DND-41 (cell line): ENCODE measurements at regions not wholly inside any gene's neighbourhood (a gene's known extent, or its start where the extent isn't known, plus 50 kb on each side); places are given as distances from the start of the nearest gene placed in this dataset.
"Not testable (repeated sequence)": the region's sequence is repeated elsewhere in the genome, so short reads cannot be mapped to it uniquely, and the experiment has no call there.

ENCODE experiments used
- ATAC-seq: fragments of 200-7000 bp; cut with Tn5 transposase; 3 replicates; pipeline ENCODE4 v1.9.1; 2021; ENCODE audit warnings: low read depth; ENCODE audit not compliant: insufficient read depth
- DNase-seq: peaks from one replicate; pipeline ENCODE4 v3.0.0-alpha.2; 2020
- H2AFZ ChIP-seq: 2 replicates; pipeline ENCODE4 v1.6.0; 2012; ENCODE audit warnings: low read depth, low read length
- H3K27ac ChIP-seq: 2 replicates; pipeline ENCODE4 v1.5.1; 2012; ENCODE audit warnings: low read length, inconsistent platforms
- H3K27me3 ChIP-seq: fragments of 200-600 bp; sonication (generic); 2 replicates; pipeline ENCODE4 v1.6.0; 2012; ENCODE audit warnings: low read length, mild to moderate bottlenecking, inconsistent platforms; ENCODE audit not compliant: insufficient read depth, poor library complexity
- H3K36me3 ChIP-seq: 2 replicates; pipeline ENCODE4 v1.5.1; 2012; ENCODE audit warnings: low read length, inconsistent platforms; ENCODE audit not compliant: insufficient read depth
- H3K4me1 ChIP-seq: 2 replicates; pipeline ENCODE4 v1.5.1; 2012; ENCODE audit warnings: mild to moderate bottlenecking, low read length; ENCODE audit not compliant: insufficient read depth
- H3K4me2 ChIP-seq: 2 replicates; pipeline ENCODE4 v1.6.0; 2012; ENCODE audit warnings: mild to moderate bottlenecking, moderate library complexity, low read length, inconsistent platforms; ENCODE audit not compliant: insufficient read depth
- H3K4me3 ChIP-seq, 2 experiments: fragments of 200-600 bp in 1 of 2; shearing (Covaris generic) in 1 of 2; 2 replicates each; pipeline ENCODE4 v1.5.1; 2012 to 2016; ENCODE audit warnings: inconsistent platforms in 2 of 2, low read length in 2 of 2, mild to moderate bottlenecking in 2 of 2, low read depth in 1 of 2, moderate library complexity in 1 of 2
- H3K79me2 ChIP-seq: 2 replicates; pipeline ENCODE4 v1.6.0; 2012; ENCODE audit warnings: low read length, inconsistent platforms; ENCODE audit not compliant: insufficient read depth
- H3K9ac ChIP-seq: 2 replicates; pipeline ENCODE4 v1.6.0; 2012; ENCODE audit warnings: low read depth, mild to moderate bottlenecking, inconsistent platforms, low read length, moderate library complexity
- H3K9me3 ChIP-seq: 2 replicates; pipeline ENCODE4 v1.5.1; 2012; ENCODE audit warnings: low read length, moderate library complexity, mild to moderate bottlenecking, inconsistent platforms; ENCODE audit not compliant: insufficient read depth, severe bottlenecking
- H4K20me1 ChIP-seq: 2 replicates; pipeline ENCODE4 v1.6.0; 2012; ENCODE audit warnings: low read length; ENCODE audit not compliant: insufficient read depth
- EZH2 ChIP-seq: IDR thresholded peaks from 3 replicates; pipeline ENCODE4 v1.6.1; 2012; ENCODE audit warnings: borderline replicate concordance, low read depth, mild to moderate bottlenecking, moderate library complexity, low read length, inconsistent platforms; ENCODE audit not compliant: severe bottlenecking
- TF ChIP-seq, protein P1 (sequence below): IDR thresholded peaks from 2 replicates; pipeline ENCODE4 v1.5.1; 2012; ENCODE audit warnings: borderline replicate concordance, low read length, moderate library complexity, mild to moderate bottlenecking; ENCODE audit not compliant: poor library complexity, severe bottlenecking; ENCODE audit errors: extremely low read depth

- Histone ChIP-seq H3K4me3 (no peak overlapping the region), H3K27me3 (no peaks in the 10 kb centered on the region), H3K9ac (no peak overlapping the region), H3K79me2 (no peaks in the 10 kb centered on the region), H3K36me3 (no peaks in the 10 kb centered on the region), H4K20me1 (no peaks in the 10 kb centered on the region), H3K4me1 (no peaks in the 10 kb centered on the region), H2AFZ (no peak overlapping the region), H3K4me2 (no peak overlapping the region), H3K27ac (no peak overlapping the region), H3K9me3 (no peaks in the 10 kb centered on the region)
- ATAC-seq, result no peak
- DNase-seq, result no peak
- TF ChIP-seq, protein P1, sequence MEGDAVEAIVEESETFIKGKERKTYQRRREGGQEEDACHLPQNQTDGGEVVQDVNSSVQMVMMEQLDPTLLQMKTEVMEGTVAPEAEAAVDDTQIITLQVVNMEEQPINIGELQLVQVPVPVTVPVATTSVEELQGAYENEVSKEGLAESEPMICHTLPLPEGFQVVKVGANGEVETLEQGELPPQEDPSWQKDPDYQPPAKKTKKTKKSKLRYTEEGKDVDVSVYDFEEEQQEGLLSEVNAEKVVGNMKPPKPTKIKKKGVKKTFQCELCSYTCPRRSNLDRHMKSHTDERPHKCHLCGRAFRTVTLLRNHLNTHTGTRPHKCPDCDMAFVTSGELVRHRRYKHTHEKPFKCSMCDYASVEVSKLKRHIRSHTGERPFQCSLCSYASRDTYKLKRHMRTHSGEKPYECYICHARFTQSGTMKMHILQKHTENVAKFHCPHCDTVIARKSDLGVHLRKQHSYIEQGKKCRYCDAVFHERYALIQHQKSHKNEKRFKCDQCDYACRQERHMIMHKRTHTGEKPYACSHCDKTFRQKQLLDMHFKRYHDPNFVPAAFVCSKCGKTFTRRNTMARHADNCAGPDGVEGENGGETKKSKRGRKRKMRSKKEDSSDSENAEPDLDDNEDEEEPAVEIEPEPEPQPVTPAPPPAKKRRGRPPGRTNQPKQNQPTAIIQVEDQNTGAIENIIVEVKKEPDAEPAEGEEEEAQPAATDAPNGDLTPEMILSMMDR, result no peak
- no peak for TF ChIP-seq EZH2
These were observed 927.4 kb upstream of the LRFN5 start for GRCh38 chr14:40679256-40679655.

- H3K79me2 ChIP-seq, H4K20me1 ChIP-seq, H3K4me2 ChIP-seq, H3K4me1 ChIP-seq, H3K9me3 ChIP-seq, H3K9ac ChIP-seq, ATAC-seq, DNase-seq, H3K36me3 ChIP-seq, H3K27ac ChIP-seq, H3K4me3 ChIP-seq, H3K27me3 ChIP-seq, H2AFZ ChIP-seq: not testable (repeated sequence)
These were observed 929.5 kb upstream of the LRFN5 start for GRCh38 chr14:40677206-40677605.

DNA sequence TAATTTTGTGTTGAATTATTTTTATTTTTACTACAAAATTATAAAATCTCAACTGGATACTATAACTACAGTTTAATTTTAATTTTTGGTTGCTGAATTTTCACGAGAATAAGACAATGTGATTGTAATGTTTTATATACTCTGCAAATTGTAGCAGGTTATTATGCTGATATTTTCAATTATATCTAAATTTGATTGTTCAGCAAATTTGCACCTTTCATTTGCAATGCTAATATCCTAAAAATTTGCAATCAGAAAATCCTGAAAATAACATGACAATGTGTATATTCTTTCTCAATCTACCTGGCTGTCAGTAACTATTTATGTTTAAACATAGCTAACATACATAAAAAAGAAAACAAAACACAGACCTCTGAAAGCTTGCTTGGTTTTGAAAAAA, 932.2 kb upstream of the LRFN5 start:
- no peaks in the 10 kb centered on the region for H3K27me3 ChIP-seq
- no peak for TF ChIP-seq EZH2
- TF ChIP-seq, protein P1, result no peak
- ATAC-seq, result no peak

GRCh38 chr14:40656311-40656710, 950.4 kb upstream of the LRFN5 start:
- H3K9me3 ChIP-seq, result no peaks in the 10 kb centered on the region
- H3K4me1 ChIP-seq, result no peaks in the 10 kb centered on the region
- no peak overlapping the region for H3K9ac ChIP-seq
- TF ChIP-seq, protein P1, result no peak
- no peak for TF ChIP-seq EZH2
- H3K4me2 ChIP-seq, result no peak overlapping the region
- no peaks in the 10 kb centered on the region for H3K79me2 ChIP-seq
- H3K4me3 ChIP-seq, result no peak overlapping the region
- H3K36me3 ChIP-seq, result no peaks in the 10 kb centered on the region
- no peak overlapping the region for H2AFZ ChIP-seq
- H4K20me1 ChIP-seq, result no peaks in the 10 kb centered on the region
- H3K27ac ChIP-seq, result no peak overlapping the region
- DNase-seq (no peak), ATAC-seq (no peak)
- no peaks in the 10 kb centered on the region for H3K27me3 ChIP-seq

More for the DNA sequence above, 932.2 kb upstream of the LRFN5 start:
- Histone ChIP-seq H4K20me1 (no peaks in the 10 kb centered on the region), H3K4me2 (no peak overlapping the region), H3K9ac (no peak overlapping the region), H3K79me2 (no peaks in the 10 kb centered on the region), H3K36me3 (no peaks in the 10 kb centered on the region), H3K4me3 (no peak overlapping the region), H3K4me1 (no peaks in the 10 kb centered on the region), H2AFZ (no peak overlapping the region), H3K9me3 (no peaks in the 10 kb centered on the region), H3K27ac (no peak overlapping the region)
- DNase-seq, result no peak
